CD4-positive, alpha-beta T cell (primary cell): ENCODE measurements at regions not wholly inside any gene's neighbourhood (a gene's known extent, or its start where the extent isn't known, plus 50 kb on each side); places are given as distances from the start of the nearest gene placed in this dataset.

Experiments used
- ATAC-seq: fragments of 200-7000 bp; cut with Tn5 transposase; one replicate; pipeline ENCODE4 v1.10.0; 2022; ENCODE audit warnings: mild to moderate bottlenecking; ENCODE audit not compliant: poor library complexity
- CTCF ChIA-PET: fragments of 350-600 bp; sonication (Branson Sonifier 250); formaldehyde crosslinking; loops from one replicate; lab custom pipeline; 2021; ENCODE audit warnings: antibody characterized with exemption, inconsistent platforms; lab: Charles Lee
- POLR2A ChIA-PET: fragments of 350-600 bp; sonication (Branson Sonifier 250); formaldehyde crosslinking; loops from one replicate; lab custom pipeline; 2021; ENCODE audit warnings: antibody characterized with exemption, inconsistent platforms; lab: Charles Lee
- DNase-seq, 14 experiments: peaks; one replicate each; pipeline ENCODE4 v3.0.0-alpha.2; 2013 to 2020; ENCODE audit warnings: mixed read lengths in 2 of 14
- H3K27ac ChIP-seq, 2 donors: one replicate each; pipeline versions ENCODE4 v1.5.1 to v1.7.0; 2013; ENCODE audit warnings: low read length in 2 of 2, low read depth in 1 of 2, mild to moderate bottlenecking in 1 of 2
- H3K27me3 ChIP-seq, 2 experiments: 1 replicate in 1 of 2; 2 replicates in 1 of 2; pipeline versions ENCODE4 v1.6.1 to v1.7.0; 2013; ENCODE audit warnings: low read length in 2 of 2, control low read depth in 1 of 2, mild to moderate bottlenecking in 1 of 2, moderate library complexity in 1 of 2; ENCODE audit not compliant: insufficient read depth in 2 of 2, control insufficient read depth in 1 of 2
- H3K36me3 ChIP-seq: one replicate; pipeline ENCODE4 v1.6.1; 2013; ENCODE audit warnings: low read length, control low read depth; ENCODE audit not compliant: insufficient read depth
- H3K4me1 ChIP-seq: one replicate; pipeline ENCODE4 v1.6.1; 2013; ENCODE audit warnings: low read length, control low read depth; ENCODE audit not compliant: insufficient read depth
- H3K4me3 ChIP-seq: one replicate; pipeline ENCODE4 v1.5.1; 2013; ENCODE audit warnings: mild to moderate bottlenecking, low read length, moderate library complexity
- H3K9me3 ChIP-seq, 2 experiments: 1 replicate in 1 of 2; 2 replicates in 1 of 2; pipeline versions ENCODE4 v1.6.1 to v1.7.0; 2013; ENCODE audit warnings: low read length in 2 of 2, mild to moderate bottlenecking in 2 of 2, control low read depth in 1 of 2, moderate library complexity in 1 of 2; ENCODE audit not compliant: control insufficient read depth in 1 of 2, insufficient read depth in 1 of 2
- H3K27ac Mint-ChIP-seq: one replicate; pipeline ENCODE4 v1.8.0; 2020; ENCODE audit warnings: mixed read lengths
- H3K27me3 Mint-ChIP-seq: one replicate; pipeline ENCODE4 v1.8.0; 2021; ENCODE audit warnings: mixed read lengths
- H3K36me3 Mint-ChIP-seq: one replicate; pipeline ENCODE4 v1.8.0; 2021; ENCODE audit warnings: low read depth, mixed read lengths
- H3K4me1 Mint-ChIP-seq: one replicate; pipeline ENCODE4 v1.8.0; 2021; ENCODE audit warnings: low read depth, mixed read lengths
- H3K4me3 Mint-ChIP-seq: one replicate; pipeline ENCODE4 v1.8.0; 2020; ENCODE audit warnings: mild to moderate bottlenecking, mixed read lengths
- H3K9me3 Mint-ChIP-seq: one replicate; pipeline ENCODE4 v1.8.0; 2020; ENCODE audit warnings: mixed read lengths
- CTCF ChIP-seq: fragments of 200-600 bp; IDR thresholded peaks from one replicate; pipeline ENCODE4 v1.8.0; 2022; ENCODE audit warnings: antibody characterized with exemption, mild to moderate bottlenecking
- intact Hi-C, 2 experiments: fragments of 100-400 bp; cut with DNase I in 1 of 2; cut with micrococcal nuclease in 1 of 2; formaldehyde crosslinking; loops; one replicate each; pipeline versions ENCODE4 v1.15.1 to v1.9.0; 2023 to 2025; cut with DNase I, micrococcal nuclease

GRCh38 chr3:26252001-26252400 is 370.6 kb upstream of the LRRC3B start:
- Mint-ChIP-seq H3K4me1 (no peaks in the 10 kb centered on the region), H3K27me3 (no peaks in the 10 kb centered on the region), H3K36me3 (no peaks in the 10 kb centered on the region), H3K4me3 (no peak overlapping the region), H3K27ac (no peak overlapping the region), H3K9me3 (no peaks in the 10 kb centered on the region)
- peaks cover 0 to 4% of the 10 kb centered on the region in 2 experiments for H3K9me3 ChIP-seq
- no peak overlapping the region for H3K4me3 ChIP-seq
- CTCF ChIA-PET = no interaction called here
- intact Hi-C loops = no loop called here
- no peaks in the 10 kb centered on the region for H3K36me3 ChIP-seq
- H3K4me1 ChIP-seq = no peaks in the 10 kb centered on the region
- no peak for TF ChIP-seq CTCF
- no peaks in the 10 kb centered on the region for H3K27me3 ChIP-seq
- POLR2A ChIA-PET = interaction anchor here (0.6 kb wide), 1 partner anchor 255 kb away, joined by 3 read pairs; no protein-coding TSS in a partner anchor
- no peak for ATAC-seq
- no peak overlapping the region for H3K27ac ChIP-seq
- no peak for DNase-seq

- Histone ChIP-seq H3K27me3 (no peaks in the 10 kb centered on the region), H3K27ac (no peak overlapping the region), H3K4me3 (no peak overlapping the region), H3K36me3 (no peaks in the 10 kb centered on the region), H3K9me3 (no peaks in the 10 kb centered on the region), H3K4me1 (no peaks in the 10 kb centered on the region)
- ChIA-PET CTCF (no interaction called here), POLR2A (no interaction called here)
- no peak overlapping the region for H3K27ac Mint-ChIP-seq
- no peaks in the 10 kb centered on the region for H3K9me3 Mint-ChIP-seq
- no peaks in the 10 kb centered on the region for H3K4me1 Mint-ChIP-seq
- no peak overlapping the region for H3K4me3 Mint-ChIP-seq
- no peak for ATAC-seq
- H3K27me3 Mint-ChIP-seq = no peaks in the 10 kb centered on the region
- no peak for TF ChIP-seq CTCF
- H3K36me3 Mint-ChIP-seq = no peaks in the 10 kb centered on the region
- intact Hi-C loops = no loop called here
- DNase-seq = no peak
These were observed 366.3 kb upstream of the LRRC3B start for GRCh38 chr3:26256224-26256623.

- H3K9me3 ChIP-seq = peaks cover 0 to 4% of the 10 kb centered on the region in 2 experiments
- ATAC-seq (no peak), DNase-seq (no peak)
- ChIA-PET POLR2A (no interaction called here), CTCF (no interaction called here)
- H3K4me1 Mint-ChIP-seq = no peaks in the 10 kb centered on the region
- no peaks in the 10 kb centered on the region for H3K27me3 Mint-ChIP-seq
- no peaks in the 10 kb centered on the region for H3K27me3 ChIP-seq
- no peaks in the 10 kb centered on the region for H3K36me3 Mint-ChIP-seq
- H3K36me3 ChIP-seq = no peaks in the 10 kb centered on the region
- intact Hi-C loops = no loop called here
- H3K4me1 ChIP-seq = no peaks in the 10 kb centered on the region
- H3K4me3 ChIP-seq = no peak overlapping the region
- no peak overlapping the region for H3K4me3 Mint-ChIP-seq
- peaks cover 2% of the 10 kb centered on the region for H3K9me3 Mint-ChIP-seq
- no peak for TF ChIP-seq CTCF
- H3K27ac ChIP-seq = no peak overlapping the region
- H3K27ac Mint-ChIP-seq = no peak overlapping the region
These were observed 363.4 kb upstream of the LRRC3B start for GRCh38 chr3:26259176-26259575.
